ENCODE measurements at regions not wholly inside any gene's neighbourhood (a gene's known extent, or its start where the extent isn't known, plus 50 kb on each side); places are given as distances from the start of the nearest gene placed in this dataset.

DNA sequence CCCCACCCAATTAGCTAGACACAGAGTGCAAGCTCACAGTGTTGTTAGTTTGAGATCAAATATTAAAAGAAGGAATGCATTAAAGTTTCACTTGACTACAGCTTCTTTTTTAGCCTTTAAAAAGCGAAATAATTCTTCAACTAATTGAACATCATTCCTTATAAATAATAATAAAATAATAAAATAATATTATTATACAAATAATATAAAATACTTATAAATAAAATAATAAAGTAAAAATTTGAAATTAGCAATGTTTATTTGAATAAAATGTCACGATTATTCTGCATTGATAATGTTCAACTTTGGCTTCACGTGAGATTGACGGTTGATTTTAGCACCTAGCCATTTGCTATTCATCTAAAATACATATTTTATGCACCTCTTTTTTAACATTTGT, 819.3 kb downstream of the FRK start:
- TF ChIP-seq, protein P1, sequence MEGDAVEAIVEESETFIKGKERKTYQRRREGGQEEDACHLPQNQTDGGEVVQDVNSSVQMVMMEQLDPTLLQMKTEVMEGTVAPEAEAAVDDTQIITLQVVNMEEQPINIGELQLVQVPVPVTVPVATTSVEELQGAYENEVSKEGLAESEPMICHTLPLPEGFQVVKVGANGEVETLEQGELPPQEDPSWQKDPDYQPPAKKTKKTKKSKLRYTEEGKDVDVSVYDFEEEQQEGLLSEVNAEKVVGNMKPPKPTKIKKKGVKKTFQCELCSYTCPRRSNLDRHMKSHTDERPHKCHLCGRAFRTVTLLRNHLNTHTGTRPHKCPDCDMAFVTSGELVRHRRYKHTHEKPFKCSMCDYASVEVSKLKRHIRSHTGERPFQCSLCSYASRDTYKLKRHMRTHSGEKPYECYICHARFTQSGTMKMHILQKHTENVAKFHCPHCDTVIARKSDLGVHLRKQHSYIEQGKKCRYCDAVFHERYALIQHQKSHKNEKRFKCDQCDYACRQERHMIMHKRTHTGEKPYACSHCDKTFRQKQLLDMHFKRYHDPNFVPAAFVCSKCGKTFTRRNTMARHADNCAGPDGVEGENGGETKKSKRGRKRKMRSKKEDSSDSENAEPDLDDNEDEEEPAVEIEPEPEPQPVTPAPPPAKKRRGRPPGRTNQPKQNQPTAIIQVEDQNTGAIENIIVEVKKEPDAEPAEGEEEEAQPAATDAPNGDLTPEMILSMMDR (IDR thresholded peaks at IDR 0.05; ENCODE audit: unreplicated experiment): no peak
- no peaks in the 10 kb centered on the region for H3K27me3 Mint-ChIP-seq (ENCODE audit: unreplicated experiment)
- CTCF ChIA-PET: no interaction called here
- no peaks in the 10 kb centered on the region for H3K36me3 Mint-ChIP-seq (ENCODE audit: insufficient read depth, unreplicated experiment)
- no peaks in the 10 kb centered on the region for H3K4me1 Mint-ChIP-seq (ENCODE audit: low read depth, unreplicated experiment)
- no peak overlapping the region for H3K4me3 Mint-ChIP-seq (ENCODE audit: low read depth, unreplicated experiment)
- BruUV-seq (replicated peaks): no TSS peak
- H3K27ac Mint-ChIP-seq (ENCODE audit: unreplicated experiment): no peak overlapping the region
- intact Hi-C loops (cut with micrococcal nuclease; ENCODE audit: unreplicated experiment): no loop called here
- peaks cover 6% of the 10 kb centered on the region for H3K9me3 Mint-ChIP-seq (ENCODE audit: low read depth, unreplicated experiment)
- DNase-seq: no peak

DNA sequence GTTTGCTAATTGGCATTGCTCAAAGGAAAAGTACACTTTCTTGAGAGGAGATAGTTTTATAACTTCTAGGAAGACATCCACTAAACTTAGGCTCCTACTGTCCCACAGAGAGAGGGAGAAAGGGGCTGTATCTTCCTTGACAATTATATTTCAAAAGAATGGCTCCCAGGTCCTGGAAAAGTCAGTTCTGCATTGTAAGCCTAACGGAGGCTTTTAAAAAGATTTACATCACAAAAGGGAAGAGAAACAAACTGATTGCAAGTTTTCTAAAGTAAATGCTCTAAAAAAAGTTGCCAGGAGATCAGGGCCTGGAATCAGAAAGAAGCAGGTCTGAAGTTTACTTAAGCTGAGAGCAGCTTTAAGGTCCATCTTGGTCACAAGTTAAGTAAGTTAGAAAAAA, 839.5 kb downstream of the FRK start:
- TF ChIP-seq, protein P1 (IDR thresholded peaks at IDR 0.05; ENCODE audit: unreplicated experiment): no peak
- Mint-ChIP-seq H3K27ac (ENCODE audit: unreplicated experiment) (no peak overlapping the region), H3K27me3 (ENCODE audit: unreplicated experiment) (no peaks in the 10 kb centered on the region), H3K36me3 (ENCODE audit: insufficient read depth, unreplicated experiment) (no peaks in the 10 kb centered on the region), H3K9me3 (ENCODE audit: low read depth, unreplicated experiment) (peaks cover 19% of the 10 kb centered on the region), H3K4me1 (ENCODE audit: low read depth, unreplicated experiment) (no peaks in the 10 kb centered on the region), H3K4me3 (ENCODE audit: low read depth, unreplicated experiment) (no peak overlapping the region)
- no TSS peak for BruUV-seq (replicated peaks)
- DNase-seq: no peak
- CTCF ChIA-PET: no interaction called here
- intact Hi-C loops (cut with micrococcal nuclease; ENCODE audit: unreplicated experiment): no loop called here

DNA sequence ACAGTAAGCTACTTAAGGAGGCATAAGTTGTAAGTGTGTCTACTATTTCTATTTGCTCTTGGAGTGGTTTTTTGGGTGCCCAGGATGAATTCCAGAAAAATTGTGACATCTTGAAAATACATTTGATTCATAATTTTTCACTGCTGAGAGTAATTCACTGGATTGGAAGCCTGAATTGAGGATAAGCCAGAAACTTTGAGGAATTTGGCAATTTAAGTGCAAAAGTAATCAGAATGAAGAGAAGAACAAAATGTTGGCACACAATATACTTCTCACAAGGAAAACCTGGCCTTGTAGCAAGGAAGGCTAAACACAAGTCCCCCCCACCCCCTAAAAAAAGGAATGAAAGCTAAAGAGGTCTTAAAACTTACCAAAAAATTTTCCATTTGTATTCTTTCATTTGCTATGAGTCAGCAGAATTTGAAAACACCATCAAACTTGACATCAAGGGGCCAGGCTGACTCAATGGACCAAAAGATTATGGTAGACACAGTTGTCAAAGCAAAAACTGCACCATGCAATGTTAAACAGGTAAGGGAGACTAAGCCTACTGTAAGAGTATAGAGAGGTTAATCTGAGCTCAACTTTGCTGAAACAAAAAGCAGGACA, 840.0 kb downstream of the FRK start:
- no peaks in the 10 kb centered on the region for H3K4me1 Mint-ChIP-seq (ENCODE audit: low read depth, unreplicated experiment)
- peaks cover 19% of the 10 kb centered on the region for H3K9me3 Mint-ChIP-seq (ENCODE audit: low read depth, unreplicated experiment)
- CTCF ChIA-PET: no interaction called here
- no TSS peak for BruUV-seq (replicated peaks)
- H3K36me3 Mint-ChIP-seq (ENCODE audit: insufficient read depth, unreplicated experiment): no peaks in the 10 kb centered on the region
- no peaks in the 10 kb centered on the region for H3K27me3 Mint-ChIP-seq (ENCODE audit: unreplicated experiment)
- no peak for DNase-seq
- H3K4me3 Mint-ChIP-seq (ENCODE audit: low read depth, unreplicated experiment): no peak overlapping the region
- H3K27ac Mint-ChIP-seq (ENCODE audit: unreplicated experiment): no peak overlapping the region
- TF ChIP-seq, protein P1 (IDR thresholded peaks at IDR 0.05; ENCODE audit: unreplicated experiment): no peak
- intact Hi-C loops (cut with micrococcal nuclease; ENCODE audit: unreplicated experiment): no loop called here

DNA sequence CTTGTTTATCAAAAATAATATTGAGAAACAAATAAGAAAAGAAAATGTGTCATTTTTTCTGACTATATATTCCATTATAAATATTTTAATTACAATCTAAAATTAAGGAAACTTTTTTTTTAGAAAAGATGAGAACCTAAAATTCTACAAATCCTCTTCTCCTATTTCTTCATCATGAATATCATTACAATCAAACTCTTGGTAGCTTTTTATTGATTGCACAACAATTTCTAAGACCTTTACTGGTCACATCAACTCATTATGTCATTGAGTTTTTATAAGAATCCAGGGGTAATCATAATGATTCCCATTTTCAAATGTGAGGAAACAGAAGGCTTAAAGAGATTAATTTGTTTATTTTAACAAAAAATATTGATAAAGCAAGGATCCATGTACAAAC, 841.0 kb downstream of the FRK start:
- no peaks in the 10 kb centered on the region for H3K36me3 Mint-ChIP-seq (ENCODE audit: insufficient read depth, unreplicated experiment)
- CTCF ChIA-PET: no interaction called here
- BruUV-seq (replicated peaks): no TSS peak
- no peaks in the 10 kb centered on the region for H3K27me3 Mint-ChIP-seq (ENCODE audit: unreplicated experiment)
- H3K9me3 Mint-ChIP-seq (ENCODE audit: low read depth, unreplicated experiment): peaks cover 17% of the 10 kb centered on the region
- H3K4me1 Mint-ChIP-seq (ENCODE audit: low read depth, unreplicated experiment): no peaks in the 10 kb centered on the region
- intact Hi-C loops (cut with micrococcal nuclease; ENCODE audit: unreplicated experiment): no loop called here
- TF ChIP-seq, protein P1 (IDR thresholded peaks at IDR 0.05; ENCODE audit: unreplicated experiment): no peak
- DNase-seq: no peak
- H3K27ac Mint-ChIP-seq (ENCODE audit: unreplicated experiment): no peak overlapping the region
- H3K4me3 Mint-ChIP-seq (ENCODE audit: low read depth, unreplicated experiment): no peak overlapping the region

Measured in Calu3 (cell line).